ENCODE measurements at regions not wholly inside any gene's neighbourhood (a gene's known extent, or its start where the extent isn't known, plus 50 kb on each side); places are given as distances from the start of the nearest gene placed in this dataset.

DNA sequence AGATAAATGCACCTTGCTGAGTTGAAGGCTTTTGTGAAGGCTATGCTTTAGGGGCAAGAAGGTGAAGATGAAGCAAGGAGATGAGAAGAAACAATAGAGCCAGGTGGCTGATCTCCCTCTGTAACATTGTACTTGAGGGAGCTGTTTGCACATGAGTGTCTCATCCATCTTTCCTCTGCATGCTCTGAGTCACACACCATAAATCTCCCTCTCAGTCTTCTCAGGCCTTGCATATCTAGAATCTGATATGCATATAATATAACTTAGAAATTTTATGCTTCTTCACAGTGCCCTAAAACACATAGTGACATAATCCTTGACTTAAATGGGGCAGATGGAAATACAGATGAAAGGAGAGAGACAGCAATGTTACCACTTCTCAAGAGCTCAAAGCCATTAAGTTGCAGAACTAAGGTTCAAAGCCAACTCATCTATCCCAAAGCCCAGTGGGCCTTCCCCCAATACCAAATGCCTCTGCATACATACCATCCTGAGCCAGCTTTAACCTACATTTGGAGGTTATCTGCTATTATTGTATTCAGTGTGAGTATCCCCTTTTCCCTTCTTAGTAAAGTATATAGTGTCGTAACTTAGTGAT is 62.4 kb upstream of the STXBP5 start:
- no peak for DNase-seq

DNA sequence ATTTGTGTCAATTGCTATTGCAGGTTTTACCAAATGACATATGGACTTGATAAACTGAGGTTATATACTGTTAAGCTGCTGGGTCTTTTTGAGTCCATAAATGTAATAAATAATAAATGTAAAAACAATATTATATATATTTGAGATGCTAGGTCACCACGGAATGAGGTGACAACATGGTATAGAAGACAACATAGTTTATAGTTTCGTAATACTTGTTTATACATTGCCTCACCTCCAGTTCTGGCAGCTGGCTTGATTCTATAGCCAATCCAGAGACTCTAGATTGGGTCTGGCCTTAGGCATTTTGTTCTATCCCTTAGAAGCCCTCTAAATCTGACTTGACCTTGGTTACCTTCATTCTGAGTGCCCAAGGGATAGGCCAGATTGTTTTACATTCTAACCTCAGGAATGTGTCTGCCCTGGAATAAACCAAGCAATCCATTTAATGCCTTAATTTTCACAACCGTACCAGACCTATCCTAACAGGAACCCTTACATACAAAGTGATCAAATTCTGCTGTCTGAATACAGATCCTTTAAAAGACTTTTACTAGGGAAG is 61.5 kb upstream of the STXBP5 start:
- no peak for DNase-seq

DNA sequence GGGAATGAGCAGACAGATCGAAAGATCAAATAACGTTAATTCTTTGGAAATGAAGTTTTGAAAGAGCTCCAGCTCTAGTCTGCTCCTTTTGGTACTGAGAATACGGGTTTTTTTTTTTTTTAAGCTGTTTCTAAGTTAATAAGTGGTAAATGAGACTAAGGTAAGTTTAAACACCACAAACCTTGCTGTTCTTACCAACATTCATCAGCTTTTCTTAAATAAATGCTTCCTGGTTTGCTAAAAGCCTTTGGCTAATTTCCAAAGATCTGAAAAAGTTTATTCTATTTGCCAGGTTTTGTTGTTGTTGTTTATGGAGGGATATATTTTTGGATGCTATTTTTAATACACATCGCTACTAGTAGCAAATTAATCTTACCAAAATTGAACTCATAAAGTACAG is 55.1 kb upstream of the STXBP5 start:
- DNase-seq = no peak

DNA sequence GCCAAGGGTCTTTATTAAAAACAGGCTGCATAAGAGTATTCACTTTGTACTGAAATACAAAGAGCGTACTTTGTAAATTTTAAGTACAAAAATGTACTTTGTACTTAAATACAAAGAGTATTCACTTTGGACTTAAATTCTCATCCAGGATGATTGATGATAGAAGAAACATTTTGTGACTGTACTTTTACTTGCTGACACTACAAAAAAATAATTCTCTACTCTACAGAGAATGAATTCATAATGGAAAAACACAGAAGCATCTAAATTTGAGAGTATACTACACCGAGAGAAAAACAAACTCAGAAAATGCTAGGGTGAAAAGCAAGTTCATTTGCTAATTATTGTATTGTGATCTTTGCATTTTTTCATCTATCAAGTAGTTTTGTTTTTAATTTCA is 54.4 kb upstream of the STXBP5 start:
- no peak for DNase-seq

DNA sequence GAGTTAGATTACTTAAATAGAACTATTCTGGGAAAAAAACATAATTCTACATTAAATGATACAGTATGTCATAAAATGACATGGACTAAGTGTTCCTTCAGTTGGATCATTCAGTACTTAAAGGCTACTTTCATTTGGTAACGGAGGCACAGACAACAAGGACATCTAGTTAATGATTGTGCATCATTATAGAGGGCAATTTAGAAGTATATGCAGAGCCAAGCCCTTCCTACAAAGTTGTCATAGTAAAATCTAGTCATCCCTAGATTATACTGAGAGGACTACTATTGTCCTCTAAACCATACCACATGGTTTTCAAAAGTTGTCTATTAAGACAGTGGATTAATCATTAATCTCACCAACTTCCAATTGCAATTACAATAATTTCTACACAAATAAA is 53.9 kb upstream of the STXBP5 start:
- no peak for DNase-seq
